ENCODE measurements at regions not wholly inside any gene's neighbourhood (a gene's known extent, or its start where the extent isn't known, plus 50 kb on each side); places are given as distances from the start of the nearest gene placed in this dataset.

DNA sequence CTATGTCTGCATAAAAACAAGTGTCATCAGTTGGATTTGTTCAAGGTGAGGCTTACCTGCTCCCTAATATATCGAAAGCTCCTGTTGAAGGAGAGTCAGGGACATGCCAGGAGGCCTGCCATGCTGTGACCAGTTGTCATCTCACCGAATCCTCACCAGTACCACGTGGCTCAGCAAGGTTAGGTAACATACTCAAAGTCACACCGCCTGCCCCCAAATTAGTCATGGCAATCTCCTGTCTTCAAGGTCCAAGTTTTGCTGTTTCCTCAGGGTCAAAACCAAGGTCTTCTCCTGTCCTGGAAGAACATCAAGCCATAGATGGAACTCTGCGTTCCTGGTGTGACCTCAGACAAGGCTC lies 67.8 kb downstream of the IGLL1 start:
- no peak overlapping the region for H3K27ac ChIP-seq (ENCODE audit: low read depth, low read length, poor library complexity, severe bottlenecking)
- no peak overlapping the region for H3K4me3 ChIP-seq (ENCODE audit: low read depth, low read length, poor library complexity, severe bottlenecking)
- DNase-seq (ENCODE audit: low spot score) = no peak
- no peak overlapping the region for H2AFZ ChIP-seq (ENCODE audit: low read length)
- no peaks in the 10 kb centered on the region for H3K36me3 ChIP-seq (ENCODE audit: insufficient read depth, low read length)
- no TSS peak for BruUV-seq (replicated peaks)
- no peak overlapping the region for H3K4me2 ChIP-seq (ENCODE audit: low read length)
- intact Hi-C loops (cut with micrococcal nuclease; ENCODE audit: unreplicated experiment) = no loop called here
- H3K79me2 ChIP-seq (ENCODE audit: insufficient read depth, low read depth, low read length) = no peaks in the 10 kb centered on the region
- H3K9me2 ChIP-seq (ENCODE audit: insufficient read depth, low read length) = no peaks in the 10 kb centered on the region
- peaks cover 13% of the 10 kb centered on the region for H3K4me1 ChIP-seq (ENCODE audit: insufficient read depth, low read length, poor library complexity, severe bottlenecking)
- CTCF ChIA-PET (ENCODE audit: unreplicated experiment) = no interaction called here
- no peaks in the 10 kb centered on the region for H4K20me1 ChIP-seq (ENCODE audit: insufficient read depth, low read length)
- POLR2A ChIA-PET = no interaction called here
- TF ChIP-seq EZH2phosphoT487 (IDR thresholded peaks at IDR 0.05; ENCODE audit: borderline replicate concordance, low read depth, low read length) = no peak
- TF ChIP-seq, protein P1, sequence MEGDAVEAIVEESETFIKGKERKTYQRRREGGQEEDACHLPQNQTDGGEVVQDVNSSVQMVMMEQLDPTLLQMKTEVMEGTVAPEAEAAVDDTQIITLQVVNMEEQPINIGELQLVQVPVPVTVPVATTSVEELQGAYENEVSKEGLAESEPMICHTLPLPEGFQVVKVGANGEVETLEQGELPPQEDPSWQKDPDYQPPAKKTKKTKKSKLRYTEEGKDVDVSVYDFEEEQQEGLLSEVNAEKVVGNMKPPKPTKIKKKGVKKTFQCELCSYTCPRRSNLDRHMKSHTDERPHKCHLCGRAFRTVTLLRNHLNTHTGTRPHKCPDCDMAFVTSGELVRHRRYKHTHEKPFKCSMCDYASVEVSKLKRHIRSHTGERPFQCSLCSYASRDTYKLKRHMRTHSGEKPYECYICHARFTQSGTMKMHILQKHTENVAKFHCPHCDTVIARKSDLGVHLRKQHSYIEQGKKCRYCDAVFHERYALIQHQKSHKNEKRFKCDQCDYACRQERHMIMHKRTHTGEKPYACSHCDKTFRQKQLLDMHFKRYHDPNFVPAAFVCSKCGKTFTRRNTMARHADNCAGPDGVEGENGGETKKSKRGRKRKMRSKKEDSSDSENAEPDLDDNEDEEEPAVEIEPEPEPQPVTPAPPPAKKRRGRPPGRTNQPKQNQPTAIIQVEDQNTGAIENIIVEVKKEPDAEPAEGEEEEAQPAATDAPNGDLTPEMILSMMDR (conservative IDR thresholded peaks at IDR 0.05; ENCODE audit: low read length) = no peak
- H3K9me3 ChIP-seq (ENCODE audit: low read length) = no peaks in the 10 kb centered on the region

DNA sequence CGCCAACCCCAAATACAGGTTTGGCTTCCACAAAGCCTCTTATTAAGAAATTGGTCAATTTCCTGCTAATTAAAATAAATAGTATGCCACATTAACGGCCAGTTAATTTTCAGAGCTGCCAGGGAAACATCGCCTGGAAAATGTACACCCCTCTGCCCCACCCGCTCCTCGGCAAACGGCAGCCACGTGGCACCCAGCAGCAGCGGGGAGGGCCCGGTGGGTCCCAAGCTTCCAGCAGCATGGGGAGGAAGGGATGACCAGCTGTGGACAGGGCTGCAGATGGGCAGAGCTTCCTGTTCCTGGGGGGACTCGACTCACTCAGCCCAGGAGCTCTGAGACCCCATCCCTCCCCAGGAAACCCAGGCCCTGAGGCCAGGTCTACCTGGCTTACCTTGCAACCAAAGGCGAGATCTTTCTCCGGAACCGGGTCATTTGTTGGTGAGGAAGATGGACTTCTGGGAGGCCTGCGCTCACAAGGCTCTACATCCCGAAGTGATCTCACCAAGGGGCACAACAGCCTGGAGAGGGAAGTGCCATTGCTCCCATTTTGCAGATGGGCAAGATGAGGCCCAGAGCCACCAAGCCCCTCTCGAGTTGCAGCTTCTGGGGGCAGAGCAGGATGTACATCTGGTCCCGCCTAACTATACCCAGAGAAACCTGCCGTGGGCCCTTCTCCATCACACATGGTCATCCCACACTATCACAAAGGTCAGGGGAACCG lies 68.3 kb downstream of the IGLL1 start:
- DNase-seq (ENCODE audit: low spot score) = no peak
- Histone ChIP-seq H3K27ac (ENCODE audit: low read depth, low read length, poor library complexity, severe bottlenecking) (no peak overlapping the region), H3K79me2 (ENCODE audit: insufficient read depth, low read depth, low read length) (no peaks in the 10 kb centered on the region), H2AFZ (ENCODE audit: low read length) (no peak overlapping the region), H3K4me2 (ENCODE audit: low read length) (no peak overlapping the region), H3K9me3 (ENCODE audit: low read length) (no peaks in the 10 kb centered on the region), H4K20me1 (ENCODE audit: insufficient read depth, low read length) (no peaks in the 10 kb centered on the region), H3K4me3 (ENCODE audit: low read depth, low read length, poor library complexity, severe bottlenecking) (no peak overlapping the region), H3K4me1 (ENCODE audit: insufficient read depth, low read length, poor library complexity, severe bottlenecking) (peaks cover 13% of the 10 kb centered on the region), H3K9me2 (ENCODE audit: insufficient read depth, low read length) (no peaks in the 10 kb centered on the region), H3K36me3 (ENCODE audit: insufficient read depth, low read length) (no peaks in the 10 kb centered on the region)
- ChIA-PET POLR2A (no interaction called here), CTCF (ENCODE audit: unreplicated experiment) (no interaction called here)
- intact Hi-C loops (cut with micrococcal nuclease; ENCODE audit: unreplicated experiment) = no loop called here
- no TSS peak for BruUV-seq (replicated peaks)
- no peak for TF ChIP-seq EZH2phosphoT487 (IDR thresholded peaks at IDR 0.05; ENCODE audit: borderline replicate concordance, low read depth, low read length)
- TF ChIP-seq, protein P1 (conservative IDR thresholded peaks at IDR 0.05; ENCODE audit: low read length) = no peak

DNA sequence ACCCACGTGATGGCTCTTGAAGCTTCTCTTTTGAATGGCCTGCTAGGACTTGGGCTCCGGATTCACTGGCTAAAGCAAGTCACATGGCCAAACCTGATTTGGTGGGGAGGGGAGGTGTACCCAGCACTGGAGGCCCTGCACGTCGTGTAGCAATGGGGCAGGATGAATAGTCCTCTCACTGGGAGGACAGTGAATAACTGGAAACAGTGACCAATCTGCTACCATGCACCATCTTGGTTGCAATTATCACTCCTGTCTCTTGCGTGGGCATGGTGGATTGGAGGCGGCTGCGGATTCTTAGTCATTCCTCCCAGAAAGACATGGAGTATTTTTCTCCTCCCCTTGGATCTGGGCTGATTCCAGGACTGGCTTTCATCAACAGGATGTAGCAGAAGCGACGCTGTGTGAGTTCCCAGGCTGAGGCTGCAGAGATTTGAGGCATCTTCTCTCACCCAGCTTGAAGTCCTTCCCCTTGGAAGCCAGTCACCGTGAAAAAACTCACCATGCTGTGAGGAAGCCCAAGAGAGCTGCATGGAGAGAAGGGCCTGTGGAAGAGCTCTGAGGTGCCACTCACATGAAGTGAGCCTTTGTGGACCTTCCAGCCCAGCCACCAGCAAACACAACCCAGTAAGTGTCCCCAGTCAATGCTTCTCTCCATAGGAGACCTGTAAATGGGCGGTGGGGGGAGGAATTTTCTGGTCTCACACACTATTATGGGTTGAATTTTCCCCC lies 70.4 kb downstream of the IGLL1 start:
- intact Hi-C loops (cut with micrococcal nuclease; ENCODE audit: unreplicated experiment) = no loop called here
- Histone ChIP-seq H4K20me1 (ENCODE audit: insufficient read depth, low read length) (no peaks in the 10 kb centered on the region), H3K4me1 (ENCODE audit: insufficient read depth, low read length, poor library complexity, severe bottlenecking) (peaks cover 8% of the 10 kb centered on the region), H3K79me2 (ENCODE audit: insufficient read depth, low read depth, low read length) (no peaks in the 10 kb centered on the region), H3K9me3 (ENCODE audit: low read length) (no peaks in the 10 kb centered on the region), H3K9me2 (ENCODE audit: insufficient read depth, low read length) (no peaks in the 10 kb centered on the region), H3K4me3 (ENCODE audit: low read depth, low read length, poor library complexity, severe bottlenecking) (no peak overlapping the region), H3K36me3 (ENCODE audit: insufficient read depth, low read length) (no peaks in the 10 kb centered on the region), H3K4me2 (ENCODE audit: low read length) (no peak overlapping the region), H2AFZ (ENCODE audit: low read length) (no peak overlapping the region), H3K27ac (ENCODE audit: low read depth, low read length, poor library complexity, severe bottlenecking) (no peak overlapping the region)
- DNase-seq (ENCODE audit: low spot score) = no peak
- POLR2A ChIA-PET = no interaction called here
- no peak for TF ChIP-seq EZH2phosphoT487 (IDR thresholded peaks at IDR 0.05; ENCODE audit: borderline replicate concordance, low read depth, low read length)
- TF ChIP-seq, protein P1 (conservative IDR thresholded peaks at IDR 0.05; ENCODE audit: low read length) = no peak
- no TSS peak for BruUV-seq (replicated peaks)
- CTCF ChIA-PET (ENCODE audit: unreplicated experiment) = no interaction called here

Data from OCI-LY7 (cell line).